ENCODE measurements at regions not wholly inside any gene's neighbourhood (a gene's known extent, or its start where the extent isn't known, plus 50 kb on each side); places are given as distances from the start of the nearest gene placed in this dataset.

DNA sequence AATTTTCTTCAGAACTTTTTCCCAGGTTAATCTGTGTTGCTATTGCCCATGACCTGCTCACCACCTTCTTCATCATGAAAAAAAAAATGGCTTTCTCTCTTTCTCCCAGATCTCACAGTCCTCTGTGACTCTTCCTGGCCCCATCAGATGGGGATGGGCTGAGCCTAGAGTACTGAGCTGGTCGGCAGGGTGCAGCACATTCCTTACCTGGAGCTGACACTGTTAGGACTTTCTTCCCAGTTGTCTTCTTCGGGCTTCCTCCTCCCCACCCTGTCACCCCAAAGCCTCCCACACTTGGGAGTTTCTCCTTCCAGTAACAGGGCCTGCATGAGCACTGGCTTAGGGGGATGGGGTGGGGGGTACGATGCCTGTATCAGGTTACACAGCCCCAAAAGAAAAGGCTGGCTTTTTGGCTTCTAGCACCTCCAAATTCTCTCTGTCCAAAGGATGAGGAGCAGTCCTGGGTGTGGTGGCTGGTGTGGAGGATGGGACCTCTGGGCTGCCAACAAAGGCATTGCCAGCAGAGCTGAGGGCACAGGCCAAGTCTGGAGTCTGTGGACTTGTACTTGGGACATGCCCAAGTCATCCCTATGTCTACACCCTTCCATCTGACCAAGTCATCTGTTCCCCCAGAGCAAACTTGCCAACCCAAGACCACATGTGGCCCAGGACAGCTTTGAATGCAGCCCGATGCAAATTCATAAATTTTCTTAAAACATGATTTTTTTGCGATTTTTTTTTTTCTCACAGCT lies 68.0 kb upstream of the HSPA9 start:
- TF ChIP-seq, protein P1, sequence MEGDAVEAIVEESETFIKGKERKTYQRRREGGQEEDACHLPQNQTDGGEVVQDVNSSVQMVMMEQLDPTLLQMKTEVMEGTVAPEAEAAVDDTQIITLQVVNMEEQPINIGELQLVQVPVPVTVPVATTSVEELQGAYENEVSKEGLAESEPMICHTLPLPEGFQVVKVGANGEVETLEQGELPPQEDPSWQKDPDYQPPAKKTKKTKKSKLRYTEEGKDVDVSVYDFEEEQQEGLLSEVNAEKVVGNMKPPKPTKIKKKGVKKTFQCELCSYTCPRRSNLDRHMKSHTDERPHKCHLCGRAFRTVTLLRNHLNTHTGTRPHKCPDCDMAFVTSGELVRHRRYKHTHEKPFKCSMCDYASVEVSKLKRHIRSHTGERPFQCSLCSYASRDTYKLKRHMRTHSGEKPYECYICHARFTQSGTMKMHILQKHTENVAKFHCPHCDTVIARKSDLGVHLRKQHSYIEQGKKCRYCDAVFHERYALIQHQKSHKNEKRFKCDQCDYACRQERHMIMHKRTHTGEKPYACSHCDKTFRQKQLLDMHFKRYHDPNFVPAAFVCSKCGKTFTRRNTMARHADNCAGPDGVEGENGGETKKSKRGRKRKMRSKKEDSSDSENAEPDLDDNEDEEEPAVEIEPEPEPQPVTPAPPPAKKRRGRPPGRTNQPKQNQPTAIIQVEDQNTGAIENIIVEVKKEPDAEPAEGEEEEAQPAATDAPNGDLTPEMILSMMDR (IDR thresholded peaks at IDR 0.05): no peak

DNA sequence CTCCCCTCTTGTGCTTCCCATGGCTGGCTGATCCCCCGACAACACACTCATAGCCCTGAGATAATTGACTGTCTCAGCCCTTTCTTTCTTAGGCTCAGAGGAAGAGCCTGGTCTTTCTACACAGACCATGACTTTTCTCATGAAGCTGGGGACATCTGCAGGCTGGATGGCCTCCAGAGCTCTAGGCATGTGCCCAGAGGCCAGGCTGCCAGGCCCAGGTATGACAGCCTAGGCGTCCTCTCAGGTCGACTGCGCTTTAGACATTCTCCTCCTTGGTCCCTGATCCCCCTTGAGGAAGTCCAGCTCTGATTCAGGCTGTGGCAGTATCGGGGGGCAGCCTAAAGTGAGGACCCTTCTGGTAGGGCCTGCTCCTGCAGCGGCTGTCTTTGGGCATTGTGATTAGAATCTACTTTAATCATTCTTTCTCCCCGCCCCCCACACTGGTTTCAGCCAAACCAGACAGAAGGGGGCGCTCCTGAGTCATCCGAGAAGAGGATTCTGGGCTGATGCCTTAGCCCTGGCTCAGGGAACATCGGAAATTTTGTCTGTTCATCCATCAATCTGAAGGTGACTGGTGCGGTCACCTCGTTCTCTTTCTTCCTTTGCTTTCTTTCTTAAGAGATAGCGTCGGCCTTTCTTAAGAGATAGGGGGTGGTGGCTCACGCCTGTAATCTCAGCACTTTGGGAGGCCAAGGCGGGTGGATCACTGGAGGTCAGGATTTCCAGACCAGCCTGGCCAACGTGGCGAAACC lies 66.5 kb upstream of the HSPA9 start:
- TF ChIP-seq, protein P1 (IDR thresholded peaks at IDR 0.05): peak; percentile 93

DNA sequence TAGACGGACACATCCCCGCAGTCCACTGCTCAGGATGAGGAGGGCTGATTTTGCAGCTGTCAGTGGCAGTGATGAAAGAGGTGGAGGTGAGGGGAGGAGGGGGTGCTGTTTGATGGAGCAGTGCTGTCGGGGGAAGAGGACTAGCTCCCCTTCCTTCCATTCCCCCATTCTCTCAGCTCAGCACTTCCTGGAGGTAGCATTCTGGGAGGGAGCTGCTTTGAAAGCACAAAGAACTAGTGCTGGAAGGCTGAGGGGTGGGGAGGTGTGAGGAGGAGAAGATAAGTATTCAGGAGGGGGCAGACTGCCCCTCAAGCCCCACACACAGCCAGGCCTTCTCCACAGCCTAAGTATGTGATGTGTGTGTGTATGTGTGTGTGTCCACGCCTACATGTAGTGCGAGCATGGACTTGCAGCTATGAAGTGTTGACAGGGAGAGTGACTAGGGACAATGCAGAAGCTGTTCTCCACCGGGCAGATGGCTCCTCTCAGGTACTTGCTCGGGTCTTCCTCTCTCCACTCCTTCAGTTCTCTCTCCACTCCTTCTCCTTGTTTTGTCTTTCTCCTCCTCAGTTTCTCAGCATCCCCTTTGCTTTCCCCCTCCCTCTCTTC lies 65.5 kb upstream of the HSPA9 start:
- TF ChIP-seq, protein P1 (IDR thresholded peaks at IDR 0.05): no peak

DNA sequence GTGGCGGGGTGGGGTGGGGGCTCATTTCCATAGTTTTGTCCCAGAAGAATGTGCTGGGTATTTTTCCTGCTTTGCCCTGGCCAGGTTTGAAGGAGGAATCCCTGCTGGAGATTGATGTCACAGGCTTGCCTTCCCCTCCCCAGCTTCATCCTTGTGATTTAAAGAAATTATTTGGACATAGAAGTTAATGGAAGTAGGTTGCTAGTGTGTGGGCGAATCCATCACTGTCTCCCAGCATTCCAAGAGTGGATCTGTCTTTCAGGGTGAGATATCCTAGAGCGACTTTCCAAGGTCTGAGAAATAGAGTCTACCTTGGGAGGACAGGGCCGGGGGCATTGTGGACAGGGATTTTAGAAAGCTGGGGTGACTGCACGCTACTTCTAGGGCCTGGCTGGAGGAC lies 64.9 kb upstream of the HSPA9 start:
- TF ChIP-seq, protein P1 (IDR thresholded peaks at IDR 0.05): no peak

DNA sequence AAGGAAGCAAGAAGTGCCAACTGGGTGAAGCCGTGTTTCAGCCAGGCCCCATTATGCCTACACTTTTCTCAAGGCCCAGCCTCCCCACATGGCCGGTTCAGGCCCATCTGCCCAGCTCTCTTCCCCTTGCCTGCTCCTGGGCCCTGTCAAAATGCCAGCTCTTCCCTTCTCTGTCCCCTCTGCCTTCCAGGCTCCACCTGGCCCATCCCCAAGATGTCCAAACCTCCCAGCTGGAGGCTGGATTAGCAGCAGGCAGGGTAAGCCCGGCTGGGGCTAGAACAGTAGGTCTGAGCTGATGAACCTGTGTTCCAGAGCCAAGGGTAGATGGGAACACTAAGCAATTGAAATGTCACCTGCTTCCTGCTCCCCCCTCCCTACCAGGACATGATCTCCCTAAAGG lies 64.1 kb upstream of the HSPA9 start:
- TF ChIP-seq, protein P1 (IDR thresholded peaks at IDR 0.05): no peak

DNA sequence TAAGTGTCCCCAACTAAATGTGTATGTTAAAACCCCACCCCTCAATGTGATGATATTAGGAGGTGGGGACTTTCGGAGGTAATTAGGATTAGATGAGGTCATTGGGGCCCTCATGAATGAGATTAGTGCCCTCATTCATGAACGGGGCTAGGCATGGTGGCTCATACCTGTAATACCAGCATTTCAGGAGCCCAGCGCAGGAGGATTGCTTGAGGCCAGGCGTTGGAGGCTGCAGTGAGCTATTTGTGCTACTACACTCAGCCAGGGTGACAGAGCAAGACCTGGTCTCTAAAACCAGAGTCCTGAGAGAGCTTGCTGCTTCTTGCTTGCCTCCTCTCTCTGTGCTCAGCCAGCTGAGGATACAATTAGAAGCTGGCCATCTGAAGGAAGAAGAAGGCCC lies 62.1 kb upstream of the HSPA9 start:
- TF ChIP-seq, protein P1 (IDR thresholded peaks at IDR 0.05): no peak

DNA sequence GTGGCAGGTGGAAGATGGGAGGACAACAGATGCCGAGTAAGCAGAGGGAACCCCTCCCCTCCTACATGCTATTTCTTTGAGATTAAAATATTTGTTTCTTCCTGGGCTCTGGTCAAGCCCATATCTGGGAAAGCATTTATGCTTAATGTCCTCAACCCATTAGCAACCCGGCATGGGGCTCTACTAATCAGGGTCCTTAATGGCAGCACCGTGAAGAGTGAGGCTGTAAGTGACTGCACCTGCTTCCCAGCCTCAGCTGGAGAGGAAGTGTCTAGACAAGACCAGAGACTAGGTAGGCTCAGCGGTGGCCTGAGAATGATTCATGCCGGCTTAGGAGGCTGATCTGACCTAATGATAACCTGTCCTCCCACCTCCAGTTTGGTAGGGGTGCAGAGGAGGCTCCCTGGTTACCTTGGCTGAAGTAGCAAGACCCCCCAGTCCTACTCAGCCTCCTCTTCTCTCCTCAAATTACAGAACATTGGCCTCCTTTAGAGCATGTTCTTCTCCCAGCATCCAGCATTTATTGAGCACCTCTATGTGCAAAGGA lies 61.3 kb upstream of the HSPA9 start:
- TF ChIP-seq, protein P1 (IDR thresholded peaks at IDR 0.05): no peak

Measured in LNCAP (cell line).